Colonic mucosa (tissue), 4 donors: ENCODE measurements at regions not wholly inside any gene's neighbourhood (a gene's known extent, or its start where the extent isn't known, plus 50 kb on each side); places are given as distances from the start of the nearest gene placed in this dataset.

Experiments used
- DNase-seq: peaks from one replicate; pipeline ENCODE4 v3.0.0-alpha.2; 2020
- H3K27ac ChIP-seq: fragments of 200-600 bp; one replicate; pipeline ENCODE4 v1.8.0; 2021
- H3K27me3 ChIP-seq: fragments of 200-600 bp; one replicate; pipeline ENCODE4 v1.8.0; 2021
- H3K36me3 ChIP-seq: fragments of 200-600 bp; one replicate; pipeline ENCODE4 v1.8.0; 2021
- H3K4me1 ChIP-seq: fragments of 200-600 bp; one replicate; pipeline ENCODE4 v1.8.0; 2021; ENCODE audit warnings: mild to moderate bottlenecking
- H3K4me3 ChIP-seq: fragments of 200-600 bp; one replicate; pipeline ENCODE4 v1.8.0; 2021
- H3K9ac ChIP-seq, 2 donors: one replicate each; pipeline ENCODE4 v1.7.0; 2013; ENCODE audit warnings: control low read depth in 2 of 2, low read depth in 2 of 2, low read length in 2 of 2
- H3K9me3 ChIP-seq: fragments of 200-600 bp; one replicate; pipeline ENCODE4 v1.8.0; 2021
- intact Hi-C: fragments of 100-400 bp; cut with DNase I; formaldehyde crosslinking; loops from one replicate; pipeline ENCODE4 v1.14.1; 2022
- TF ChIP-seq, protein P1 (sequence below): fragments of 200-600 bp; IDR thresholded peaks from one replicate; pipeline ENCODE4 v1.8.0; 2022; ENCODE audit warnings: antibody characterized with exemption, mild to moderate bottlenecking
- donor health status: healthy.
- donor health status: DM: no; HTN: no; CAD: no.
- donor health status: DM: no; HTN: no; CAD: no.

- DNase-seq = no peak
- Histone ChIP-seq H3K4me3 (no peak overlapping the region), H3K9ac (no peak overlapping the region), H3K27me3 (no peaks in the 10 kb centered on the region), H3K27ac (no peak overlapping the region), H3K9me3 (no peaks in the 10 kb centered on the region), H3K4me1 (no peaks in the 10 kb centered on the region), H3K36me3 (no peaks in the 10 kb centered on the region)
- intact Hi-C loops = no loop called here
- TF ChIP-seq, protein P1, sequence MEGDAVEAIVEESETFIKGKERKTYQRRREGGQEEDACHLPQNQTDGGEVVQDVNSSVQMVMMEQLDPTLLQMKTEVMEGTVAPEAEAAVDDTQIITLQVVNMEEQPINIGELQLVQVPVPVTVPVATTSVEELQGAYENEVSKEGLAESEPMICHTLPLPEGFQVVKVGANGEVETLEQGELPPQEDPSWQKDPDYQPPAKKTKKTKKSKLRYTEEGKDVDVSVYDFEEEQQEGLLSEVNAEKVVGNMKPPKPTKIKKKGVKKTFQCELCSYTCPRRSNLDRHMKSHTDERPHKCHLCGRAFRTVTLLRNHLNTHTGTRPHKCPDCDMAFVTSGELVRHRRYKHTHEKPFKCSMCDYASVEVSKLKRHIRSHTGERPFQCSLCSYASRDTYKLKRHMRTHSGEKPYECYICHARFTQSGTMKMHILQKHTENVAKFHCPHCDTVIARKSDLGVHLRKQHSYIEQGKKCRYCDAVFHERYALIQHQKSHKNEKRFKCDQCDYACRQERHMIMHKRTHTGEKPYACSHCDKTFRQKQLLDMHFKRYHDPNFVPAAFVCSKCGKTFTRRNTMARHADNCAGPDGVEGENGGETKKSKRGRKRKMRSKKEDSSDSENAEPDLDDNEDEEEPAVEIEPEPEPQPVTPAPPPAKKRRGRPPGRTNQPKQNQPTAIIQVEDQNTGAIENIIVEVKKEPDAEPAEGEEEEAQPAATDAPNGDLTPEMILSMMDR = no peak
These were observed 570.4 kb downstream of the CCDC85A start for GRCh38 chr2:56754066-56754615.

- Histone ChIP-seq H3K27ac (no peak overlapping the region), H3K36me3 (no peaks in the 10 kb centered on the region), H3K4me3 (no peak overlapping the region), H3K9me3 (no peaks in the 10 kb centered on the region), H3K27me3 (no peaks in the 10 kb centered on the region), H3K4me1 (no peaks in the 10 kb centered on the region), H3K9ac (no peak overlapping the region)
- intact Hi-C loops = no loop called here
- DNase-seq = no peak
- TF ChIP-seq, protein P1 = no peak
These were observed 570.8 kb downstream of the CCDC85A start for GRCh38 chr2:56754627-56755026.

- H3K4me1 ChIP-seq = no peaks in the 10 kb centered on the region
- H3K27ac ChIP-seq = no peak overlapping the region
- DNase-seq = no peak
- TF ChIP-seq, protein P1 = no peak
- H3K9ac ChIP-seq = no peak overlapping the region
- no peak overlapping the region for H3K4me3 ChIP-seq
- H3K36me3 ChIP-seq = no peaks in the 10 kb centered on the region
- no peaks in the 10 kb centered on the region for H3K27me3 ChIP-seq
- intact Hi-C loops = no loop called here
- no peaks in the 10 kb centered on the region for H3K9me3 ChIP-seq
These were observed 574.2 kb downstream of the CCDC85A start for GRCh38 chr2:56757884-56758545.

DNA sequence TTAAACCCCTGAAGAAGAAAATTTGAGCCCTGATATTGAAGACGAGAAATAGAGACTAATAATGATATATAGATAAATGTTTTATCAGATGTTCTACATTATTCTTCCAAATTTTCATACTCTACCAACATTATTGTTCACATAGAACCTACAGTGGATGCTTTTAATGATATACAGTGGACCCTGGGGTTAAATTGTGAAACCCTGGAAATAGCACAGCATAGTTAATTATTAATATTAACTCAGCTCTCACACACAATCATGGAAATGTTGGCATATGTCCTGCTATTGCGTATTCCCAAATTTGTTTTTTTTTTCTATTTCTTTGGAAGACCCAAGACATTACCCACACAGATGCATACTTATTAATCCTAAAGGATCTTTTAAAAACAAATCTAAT, 579.9 kb downstream of the CCDC85A start:
- DNase-seq = no peak
- no peak overlapping the region for H3K4me3 ChIP-seq
- no peak overlapping the region for H3K9ac ChIP-seq
- TF ChIP-seq, protein P1 = no peak
- H3K4me1 ChIP-seq = no peaks in the 10 kb centered on the region
- H3K27ac ChIP-seq = no peak overlapping the region
- no peaks in the 10 kb centered on the region for H3K36me3 ChIP-seq
- no peaks in the 10 kb centered on the region for H3K9me3 ChIP-seq
- intact Hi-C loops = no loop called here
- no peaks in the 10 kb centered on the region for H3K27me3 ChIP-seq

GRCh38 chr2:56768973-56769372, 585.2 kb downstream of the CCDC85A start:
- intact Hi-C loops = no loop called here
- H3K27me3 ChIP-seq = no peaks in the 10 kb centered on the region
- H3K4me1 ChIP-seq = no peaks in the 10 kb centered on the region
- TF ChIP-seq, protein P1 = no peak
- no peak for DNase-seq
- H3K9ac ChIP-seq = no peak overlapping the region
- no peaks in the 10 kb centered on the region for H3K36me3 ChIP-seq
- H3K27ac ChIP-seq = no peak overlapping the region
- no peaks in the 10 kb centered on the region for H3K9me3 ChIP-seq
- H3K4me3 ChIP-seq = no peak overlapping the region
